SK-N-SH treated with all-trans-retinoic acid at 6 μM for 48 hours (cell line): ENCODE measurements at regions not wholly inside any gene's neighbourhood (a gene's known extent, or its start where the extent isn't known, plus 50 kb on each side); places are given as distances from the start of the nearest gene placed in this dataset.

Experiments used
- ATAC-seq: fragments of 200-7000 bp; cut with Tn5 transposase; 3 replicates; pipeline ENCODE4 v1.9.1; 2020; ENCODE audit warnings: mild to moderate bottlenecking, moderate library complexity
- ARNTL ChIP-seq: fragments of 450-650 bp; formaldehyde crosslinking; IDR thresholded peaks from 2 replicates; pipeline ENCODE4 v1.5.0; 2020; ENCODE audit warnings: low read depth, mild to moderate bottlenecking, moderate library complexity, borderline replicate concordance
- ESRRG ChIP-seq: fragments of 250-450 bp; sonication (Bioruptor Pico); IDR thresholded peaks from 2 replicates; pipeline ENCODE4 v1.6.1; 2021; ENCODE audit warnings: mild to moderate bottlenecking
- ISL1 ChIP-seq: fragments of 250-450 bp; sonication (Bioruptor Pico); IDR thresholded peaks from 2 replicates; pipeline ENCODE4 v2.1.2; 2022; ENCODE audit warnings: mild to moderate bottlenecking, moderate library complexity
- OSR1 ChIP-seq: fragments of 250-450 bp; sonication (Bioruptor Pico); IDR thresholded peaks from 2 replicates; pipeline ENCODE4 v1.8.0; 2022; ENCODE audit warnings: moderate library complexity, mild to moderate bottlenecking, inconsistent platforms
- PPARA ChIP-seq: fragments of 250-450 bp; sonication (Bioruptor Pico); IDR thresholded peaks from 2 replicates; pipeline ENCODE4 v1.5.0; 2020; ENCODE audit warnings: mild to moderate bottlenecking, borderline replicate concordance
- RARB ChIP-seq: fragments of 250-450 bp; sonication (Bioruptor Pico); IDR thresholded peaks from 2 replicates; pipeline ENCODE4 v1.8.0; 2021; ENCODE audit warnings: mild to moderate bottlenecking, moderate library complexity
- SNAI2 ChIP-seq: fragments of 250-450 bp; sonication (Bioruptor Pico); IDR thresholded peaks from 2 replicates; pipeline ENCODE4 v1.5.0; 2020; ENCODE audit warnings: mild to moderate bottlenecking, moderate library complexity
- ZC3H10 ChIP-seq: fragments of 250-450 bp; sonication (Bioruptor Pico); IDR thresholded peaks from 2 replicates; pipeline ENCODE4 v1.5.1; 2021; ENCODE audit warnings: mild to moderate bottlenecking, moderate library complexity
- ZFP30 ChIP-seq: fragments of 450-650 bp; formaldehyde crosslinking; IDR thresholded peaks from 2 replicates; pipeline ENCODE4 v1.5.0; 2022; ENCODE audit warnings: mild to moderate bottlenecking, moderate library complexity
- ZNF565 ChIP-seq: fragments of 450-650 bp; formaldehyde crosslinking; conservative IDR thresholded peaks from 2 replicates; pipeline ENCODE4 v1.5.0; 2020; ENCODE audit warnings: low read depth, mild to moderate bottlenecking, moderate library complexity
- ZNF70 ChIP-seq: fragments of 450-650 bp; formaldehyde crosslinking; IDR thresholded peaks from 2 replicates; pipeline ENCODE4 v1.5.0; 2020; ENCODE audit warnings: mild to moderate bottlenecking, moderate library complexity
- ZNF8 ChIP-seq: fragments of 450-650 bp; formaldehyde crosslinking; IDR thresholded peaks from 2 replicates; pipeline ENCODE4 v1.5.0; 2020; ENCODE audit warnings: mild to moderate bottlenecking, moderate library complexity
- TF ChIP-seq, protein P1 (sequence below): fragments of 250-450 bp; sonication (Bioruptor Pico); IDR thresholded peaks from 2 replicates; pipeline ENCODE4 v1.5.0; 2020; ENCODE audit warnings: mild to moderate bottlenecking, moderate library complexity
- TF ChIP-seq, protein P2 (sequence below): fragments of 250-450 bp; sonication (Bioruptor Pico); IDR thresholded peaks from 2 replicates; pipeline ENCODE4 v1.8.0; 2021; ENCODE audit warnings: low read depth, mild to moderate bottlenecking, moderate library complexity, borderline replicate concordance
- TF ChIP-seq, protein P3 (sequence below): fragments of 250-450 bp; sonication (Bioruptor Pico); IDR thresholded peaks from 2 replicates; pipeline ENCODE4 v1.8.0; 2020; ENCODE audit warnings: mild to moderate bottlenecking, moderate library complexity, borderline replicate concordance
- TF ChIP-seq, protein P4 (sequence below): fragments of 250-450 bp; sonication (Bioruptor Pico); IDR thresholded peaks from 2 replicates; pipeline ENCODE4 v1.5.1; 2020; ENCODE audit warnings: low read depth, mild to moderate bottlenecking, moderate library complexity
- TF ChIP-seq, protein P5 (sequence below): fragments of 250-450 bp; sonication (Bioruptor Pico); IDR thresholded peaks from 2 replicates; pipeline ENCODE4 v1.5.1; 2021; ENCODE audit warnings: mild to moderate bottlenecking, moderate library complexity

DNA sequence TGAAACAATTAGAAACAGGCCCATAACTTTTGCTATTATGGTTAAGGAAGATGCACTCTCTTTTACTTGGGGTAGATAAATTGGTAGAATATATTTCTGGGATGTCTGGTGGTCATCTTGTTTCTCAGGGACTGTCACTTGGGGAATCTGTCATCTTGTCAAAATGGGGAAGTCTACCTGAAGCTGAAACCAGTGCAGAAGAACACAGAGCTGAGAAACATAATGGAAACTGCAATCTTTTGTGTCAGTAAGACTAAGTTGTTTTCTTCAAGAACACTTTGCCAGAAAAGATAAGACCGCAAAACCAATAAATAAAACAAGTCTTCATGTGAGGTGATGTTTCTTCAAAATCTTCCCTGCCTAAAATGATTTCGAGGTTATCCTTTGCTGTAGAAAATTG, 92.0 kb downstream of the NAA11 start:
- no peak for TF ChIP-seq ZC3H10 (CRISPR knock-in tag)
- TF ChIP-seq, protein P1, sequence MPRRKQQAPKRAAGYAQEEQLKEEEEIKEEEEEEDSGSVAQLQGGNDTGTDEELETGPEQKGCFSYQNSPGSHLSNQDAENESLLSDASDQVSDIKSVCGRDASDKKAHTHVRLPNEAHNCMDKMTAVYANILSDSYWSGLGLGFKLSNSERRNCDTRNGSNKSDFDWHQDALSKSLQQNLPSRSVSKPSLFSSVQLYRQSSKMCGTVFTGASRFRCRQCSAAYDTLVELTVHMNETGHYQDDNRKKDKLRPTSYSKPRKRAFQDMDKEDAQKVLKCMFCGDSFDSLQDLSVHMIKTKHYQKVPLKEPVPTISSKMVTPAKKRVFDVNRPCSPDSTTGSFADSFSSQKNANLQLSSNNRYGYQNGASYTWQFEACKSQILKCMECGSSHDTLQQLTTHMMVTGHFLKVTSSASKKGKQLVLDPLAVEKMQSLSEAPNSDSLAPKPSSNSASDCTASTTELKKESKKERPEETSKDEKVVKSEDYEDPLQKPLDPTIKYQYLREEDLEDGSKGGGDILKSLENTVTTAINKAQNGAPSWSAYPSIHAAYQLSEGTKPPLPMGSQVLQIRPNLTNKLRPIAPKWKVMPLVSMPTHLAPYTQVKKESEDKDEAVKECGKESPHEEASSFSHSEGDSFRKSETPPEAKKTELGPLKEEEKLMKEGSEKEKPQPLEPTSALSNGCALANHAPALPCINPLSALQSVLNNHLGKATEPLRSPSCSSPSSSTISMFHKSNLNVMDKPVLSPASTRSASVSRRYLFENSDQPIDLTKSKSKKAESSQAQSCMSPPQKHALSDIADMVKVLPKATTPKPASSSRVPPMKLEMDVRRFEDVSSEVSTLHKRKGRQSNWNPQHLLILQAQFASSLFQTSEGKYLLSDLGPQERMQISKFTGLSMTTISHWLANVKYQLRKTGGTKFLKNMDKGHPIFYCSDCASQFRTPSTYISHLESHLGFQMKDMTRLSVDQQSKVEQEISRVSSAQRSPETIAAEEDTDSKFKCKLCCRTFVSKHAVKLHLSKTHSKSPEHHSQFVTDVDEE (CRISPR knock-in tag) = no peak
- TF ChIP-seq, protein P2, sequence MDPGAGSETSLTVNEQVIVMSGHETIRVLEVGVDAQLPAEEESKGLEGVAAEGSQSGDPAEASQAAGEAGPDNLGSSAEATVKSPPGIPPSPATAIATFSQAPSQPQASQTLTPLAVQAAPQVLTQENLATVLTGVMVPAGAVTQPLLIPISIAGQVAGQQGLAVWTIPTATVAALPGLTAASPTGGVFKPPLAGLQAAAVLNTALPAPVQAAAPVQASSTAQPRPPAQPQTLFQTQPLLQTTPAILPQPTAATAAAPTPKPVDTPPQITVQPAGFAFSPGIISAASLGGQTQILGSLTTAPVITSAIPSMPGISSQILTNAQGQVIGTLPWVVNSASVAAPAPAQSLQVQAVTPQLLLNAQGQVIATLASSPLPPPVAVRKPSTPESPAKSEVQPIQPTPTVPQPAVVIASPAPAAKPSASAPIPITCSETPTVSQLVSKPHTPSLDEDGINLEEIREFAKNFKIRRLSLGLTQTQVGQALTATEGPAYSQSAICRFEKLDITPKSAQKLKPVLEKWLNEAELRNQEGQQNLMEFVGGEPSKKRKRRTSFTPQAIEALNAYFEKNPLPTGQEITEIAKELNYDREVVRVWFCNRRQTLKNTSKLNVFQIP (CRISPR knock-in tag) = no peak
- no peak for TF ChIP-seq ARNTL (CRISPR knock-in tag)
- TF ChIP-seq ZNF8 (CRISPR knock-in tag) = no peak
- no peak for TF ChIP-seq ISL1 (CRISPR knock-in tag)
- TF ChIP-seq ZNF565 (CRISPR knock-in tag) = no peak
- no peak for ATAC-seq

DNA sequence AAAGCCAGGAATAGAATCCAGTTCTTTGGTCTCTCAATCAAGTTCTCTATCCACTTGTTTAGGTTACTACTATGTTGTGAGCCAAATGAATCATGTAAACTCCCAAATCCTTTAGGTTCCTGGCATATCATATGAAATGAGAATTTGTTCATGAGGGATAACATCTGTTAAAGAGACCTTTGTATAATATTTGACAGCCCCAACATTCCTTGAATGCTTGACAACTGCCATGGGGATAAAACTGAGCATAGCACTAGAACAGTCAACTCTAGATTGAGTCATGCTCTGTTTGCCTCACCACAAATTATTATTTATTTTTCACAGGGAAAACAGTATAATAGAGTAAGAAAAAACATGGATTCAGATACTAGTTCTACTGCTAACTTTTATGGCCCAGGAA, 93.3 kb downstream of the NAA11 start:
- TF ChIP-seq PPARA (CRISPR knock-in tag) = no peak
- peak; percentile 25; the same call in 1 of the 2 replicates for TF ChIP-seq ISL1 (CRISPR knock-in tag)
- no peak for TF ChIP-seq ZFP30 (CRISPR knock-in tag)
- TF ChIP-seq ZNF70 (CRISPR knock-in tag) = no peak
- TF ChIP-seq, protein P3, sequence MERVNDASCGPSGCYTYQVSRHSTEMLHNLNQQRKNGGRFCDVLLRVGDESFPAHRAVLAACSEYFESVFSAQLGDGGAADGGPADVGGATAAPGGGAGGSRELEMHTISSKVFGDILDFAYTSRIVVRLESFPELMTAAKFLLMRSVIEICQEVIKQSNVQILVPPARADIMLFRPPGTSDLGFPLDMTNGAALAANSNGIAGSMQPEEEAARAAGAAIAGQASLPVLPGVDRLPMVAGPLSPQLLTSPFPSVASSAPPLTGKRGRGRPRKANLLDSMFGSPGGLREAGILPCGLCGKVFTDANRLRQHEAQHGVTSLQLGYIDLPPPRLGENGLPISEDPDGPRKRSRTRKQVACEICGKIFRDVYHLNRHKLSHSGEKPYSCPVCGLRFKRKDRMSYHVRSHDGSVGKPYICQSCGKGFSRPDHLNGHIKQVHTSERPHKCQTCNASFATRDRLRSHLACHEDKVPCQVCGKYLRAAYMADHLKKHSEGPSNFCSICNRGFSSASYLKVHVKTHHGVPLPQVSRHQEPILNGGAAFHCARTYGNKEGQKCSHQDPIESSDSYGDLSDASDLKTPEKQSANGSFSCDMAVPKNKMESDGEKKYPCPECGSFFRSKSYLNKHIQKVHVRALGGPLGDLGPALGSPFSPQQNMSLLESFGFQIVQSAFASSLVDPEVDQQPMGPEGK (CRISPR knock-in tag) = no peak
- TF ChIP-seq ZC3H10 (CRISPR knock-in tag) = no peak
- TF ChIP-seq, protein P4, sequence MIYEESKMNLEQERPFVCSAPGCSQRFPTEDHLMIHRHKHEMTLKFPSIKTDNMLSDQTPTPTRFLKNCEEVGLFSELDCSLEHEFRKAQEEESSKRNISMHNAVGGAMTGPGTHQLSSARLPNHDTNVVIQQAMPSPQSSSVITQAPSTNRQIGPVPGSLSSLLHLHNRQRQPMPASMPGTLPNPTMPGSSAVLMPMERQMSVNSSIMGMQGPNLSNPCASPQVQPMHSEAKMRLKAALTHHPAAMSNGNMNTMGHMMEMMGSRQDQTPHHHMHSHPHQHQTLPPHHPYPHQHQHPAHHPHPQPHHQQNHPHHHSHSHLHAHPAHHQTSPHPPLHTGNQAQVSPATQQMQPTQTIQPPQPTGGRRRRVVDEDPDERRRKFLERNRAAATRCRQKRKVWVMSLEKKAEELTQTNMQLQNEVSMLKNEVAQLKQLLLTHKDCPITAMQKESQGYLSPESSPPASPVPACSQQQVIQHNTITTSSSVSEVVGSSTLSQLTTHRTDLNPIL (CRISPR knock-in tag) = no peak
- TF ChIP-seq, protein P2 (CRISPR knock-in tag) = no peak
- ATAC-seq = peak; percentile 26; the same call in 1 of the 3 replicates

DNA sequence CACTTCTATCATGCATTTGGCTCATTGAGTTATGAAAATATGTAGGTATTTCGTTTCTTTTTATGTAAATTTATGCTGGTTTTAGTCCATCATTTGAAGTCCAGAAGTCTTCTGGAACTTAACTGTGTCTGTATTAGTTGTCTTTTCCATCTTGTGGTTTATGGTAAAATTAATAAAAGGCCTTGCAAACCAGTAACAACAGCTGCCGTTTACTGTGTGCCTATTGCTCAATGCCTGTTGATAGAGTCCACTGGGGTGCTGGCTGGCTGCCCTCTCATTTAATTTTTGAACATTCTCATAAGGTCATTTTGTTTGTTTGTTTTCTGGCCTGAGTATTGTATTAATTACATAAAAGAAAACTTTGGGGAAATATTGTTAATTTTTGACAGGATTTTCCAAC, 98.0 kb downstream of the NAA11 start:
- ATAC-seq = no peak
- no peak for TF ChIP-seq OSR1 (CRISPR knock-in tag)
- TF ChIP-seq ZNF70 (CRISPR knock-in tag) = no peak
- TF ChIP-seq, protein P5, sequence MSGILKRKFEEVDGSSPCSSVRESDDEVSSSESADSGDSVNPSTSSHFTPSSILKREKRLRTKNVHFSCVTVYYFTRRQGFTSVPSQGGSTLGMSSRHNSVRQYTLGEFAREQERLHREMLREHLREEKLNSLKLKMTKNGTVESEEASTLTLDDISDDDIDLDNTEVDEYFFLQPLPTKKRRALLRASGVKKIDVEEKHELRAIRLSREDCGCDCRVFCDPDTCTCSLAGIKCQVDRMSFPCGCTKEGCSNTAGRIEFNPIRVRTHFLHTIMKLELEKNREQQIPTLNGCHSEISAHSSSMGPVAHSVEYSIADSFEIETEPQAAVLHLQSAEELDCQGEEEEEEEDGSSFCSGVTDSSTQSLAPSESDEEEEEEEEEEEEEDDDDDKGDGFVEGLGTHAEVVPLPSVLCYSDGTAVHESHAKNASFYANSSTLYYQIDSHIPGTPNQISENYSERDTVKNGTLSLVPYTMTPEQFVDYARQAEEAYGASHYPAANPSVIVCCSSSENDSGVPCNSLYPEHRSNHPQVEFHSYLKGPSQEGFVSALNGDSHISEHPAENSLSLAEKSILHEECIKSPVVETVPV (CRISPR knock-in tag) = no peak
- TF ChIP-seq, protein P3 (CRISPR knock-in tag) = no peak
- TF ChIP-seq ZC3H10 (CRISPR knock-in tag) = no peak
- TF ChIP-seq ESRRG (CRISPR knock-in tag) = no peak
- TF ChIP-seq ZNF565 (CRISPR knock-in tag) = no peak
- no peak for TF ChIP-seq ISL1 (CRISPR knock-in tag)
- TF ChIP-seq, protein P2 (CRISPR knock-in tag) = no peak
- no peak for TF ChIP-seq ZNF8 (CRISPR knock-in tag)
- TF ChIP-seq RARB (CRISPR knock-in tag) = no peak
- no peak for TF ChIP-seq ARNTL (CRISPR knock-in tag)
- TF ChIP-seq ZFP30 (CRISPR knock-in tag) = no peak
- no peak for TF ChIP-seq SNAI2
- TF ChIP-seq, protein P1 (CRISPR knock-in tag) = no peak
